Muscle of leg (tissue), 3 donors: ENCODE measurements at regions not wholly inside any gene's neighbourhood (a gene's known extent, or its start where the extent isn't known, plus 50 kb on each side); places are given as distances from the start of the nearest gene placed in this dataset.

Experiments
- DNase-seq: peaks from one replicate; pipeline ENCODE4 v3.0.0; 2013
- H3K27ac ChIP-seq: one replicate; pipeline ENCODE4 v1.5.1; 2013; ENCODE audit warnings: mild to moderate bottlenecking, low read length, control low read depth
- H3K27me3 ChIP-seq: one replicate; pipeline ENCODE4 v1.6.1; 2013; ENCODE audit warnings: low read length; ENCODE audit not compliant: control insufficient read depth, insufficient read depth
- H3K36me3 ChIP-seq: one replicate; pipeline ENCODE4 v1.6.1; 2013; ENCODE audit warnings: low read length; ENCODE audit not compliant: control insufficient read depth, insufficient read depth
- H3K4me1 ChIP-seq: one replicate; pipeline ENCODE4 v1.6.1; 2013; ENCODE audit warnings: low read length; ENCODE audit not compliant: control insufficient read depth, insufficient read depth
- H3K4me3 ChIP-seq: one replicate; pipeline ENCODE4 v1.5.1; 2013; ENCODE audit warnings: low read length, control low read depth
- H3K9me3 ChIP-seq: replicated peaks from 2 replicates; pipeline ENCODE4 v1.6.1; 2013; ENCODE audit warnings: low read depth, low read length; ENCODE audit not compliant: control insufficient read depth
- WGBS: methylation state at CpG from one replicate; pipeline ENCODE4 v1.1.5; 2013; ENCODE audit warnings: missing lambda C conversion rate; ENCODE audit not compliant: insufficient coverage; 5-methylcytosine and 5-hydroxymethylcytosine counted together

DNA sequence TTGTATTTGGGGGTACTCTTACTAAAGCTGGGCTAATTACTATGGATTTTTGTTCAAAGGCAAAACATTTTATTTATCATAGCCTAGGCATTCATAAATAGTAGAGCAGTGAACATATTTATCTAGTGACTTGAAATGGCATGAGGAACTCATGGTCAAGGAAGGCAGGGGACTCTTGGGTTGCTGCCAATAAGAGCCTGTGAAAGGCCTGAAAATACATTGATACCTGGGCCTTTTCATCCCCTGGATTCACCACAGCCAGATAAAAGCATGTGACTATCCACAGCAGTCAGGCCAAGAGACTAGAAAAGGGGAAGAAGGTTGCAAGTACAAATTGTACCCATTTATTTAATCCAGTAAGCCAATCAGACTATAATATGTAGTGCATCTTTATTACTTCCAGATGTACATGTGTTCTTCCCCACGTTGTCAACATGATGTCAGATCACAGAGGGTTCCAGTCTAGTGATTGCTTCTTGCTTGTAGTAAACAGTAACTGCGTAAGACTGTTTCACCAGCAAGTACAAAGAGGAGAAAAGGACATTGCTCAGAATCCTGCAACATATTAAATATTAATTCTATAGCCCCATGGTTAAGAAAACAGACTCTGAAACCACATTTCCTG is 409.7 kb downstream of the NOVA1 start:
- H3K9me3 ChIP-seq, result no peaks in the 10 kb centered on the region
- no peaks in the 10 kb centered on the region for H3K36me3 ChIP-seq
- no peaks in the 10 kb centered on the region for H3K27me3 ChIP-seq
- H3K4me1 ChIP-seq, result no peaks in the 10 kb centered on the region
- no peak overlapping the region for H3K4me3 ChIP-seq
- WGBS, result no CpG with 5 or more reads among the region's 2 CpGs
- peak overlapping the region; percentile 51 for H3K27ac ChIP-seq
- peak; percentile 88 for DNase-seq

DNA sequence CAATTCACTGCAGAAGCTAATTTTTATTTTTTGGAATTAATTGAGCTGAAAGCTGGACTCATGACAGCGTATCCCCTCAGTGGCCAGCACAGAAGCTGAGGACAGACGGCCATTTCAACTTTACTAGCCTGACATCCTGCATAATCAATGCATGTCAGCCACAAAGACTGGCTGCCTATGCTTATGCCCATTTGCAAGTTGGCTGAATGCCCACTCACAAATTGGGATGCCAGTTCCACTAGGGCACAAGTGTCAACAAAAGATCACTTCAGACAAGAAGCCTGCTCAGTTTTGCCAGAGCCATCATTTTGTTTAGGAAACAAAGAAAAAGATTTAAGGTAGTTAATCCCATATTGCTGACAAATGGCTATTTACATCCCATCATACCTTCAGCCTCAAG is 417.6 kb downstream of the NOVA1 start:
- Histone ChIP-seq H3K27ac (no peak overlapping the region), H3K4me3 (no peak overlapping the region), H3K4me1 (no peaks in the 10 kb centered on the region), H3K27me3 (no peaks in the 10 kb centered on the region), H3K9me3 (no peaks in the 10 kb centered on the region), H3K36me3 (no peaks in the 10 kb centered on the region)
- DNase-seq, result no peak
- WGBS, result 78% methylated on average over 2 of the region's 2 CpGs

DNA sequence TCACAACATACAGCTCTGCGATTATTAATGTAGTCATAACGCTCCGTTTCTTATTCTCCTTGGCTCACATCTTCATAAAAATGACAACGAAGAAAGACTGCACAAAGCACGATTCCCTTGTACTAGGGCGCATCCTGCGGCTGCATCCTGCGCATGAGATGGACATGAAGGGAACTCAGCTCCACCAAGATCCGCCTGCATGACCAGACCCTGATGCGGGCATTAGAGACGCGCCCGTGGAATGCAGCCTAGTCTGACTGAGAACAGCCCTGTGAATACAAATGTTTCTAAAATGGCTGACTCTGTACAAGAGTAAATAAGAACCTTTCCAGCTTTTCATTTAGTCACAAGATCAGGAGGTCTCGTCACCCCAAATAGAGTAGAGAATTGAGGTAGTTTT is 422.2 kb downstream of the NOVA1 start:
- Histone ChIP-seq H3K4me3 (no peak overlapping the region), H3K27me3 (no peaks in the 10 kb centered on the region), H3K4me1 (no peaks in the 10 kb centered on the region), H3K27ac (no peak overlapping the region), H3K9me3 (no peaks in the 10 kb centered on the region), H3K36me3 (no peaks in the 10 kb centered on the region)
- DNase-seq, result no peak
- WGBS, result 89% methylated on average over 8 of the region's 14 CpGs

DNA sequence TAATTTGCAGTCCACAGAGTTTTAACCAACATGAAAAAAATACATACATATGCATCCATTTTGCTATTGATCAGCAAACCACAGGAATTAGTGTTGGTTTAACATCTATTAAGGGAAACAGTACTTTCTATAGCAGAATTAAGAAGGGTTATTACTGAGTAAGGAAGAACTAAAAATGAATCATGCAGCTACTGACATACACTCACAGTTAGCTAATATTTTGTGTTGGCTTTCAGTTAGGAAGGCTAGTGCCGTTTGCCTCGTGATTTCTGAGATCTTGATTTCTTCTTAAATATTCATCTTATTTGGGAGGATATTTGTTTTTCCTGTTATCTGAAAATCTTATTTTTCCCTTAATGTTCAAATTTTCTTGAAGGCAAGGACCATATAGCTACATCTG is 423.4 kb downstream of the NOVA1 start:
- Histone ChIP-seq H3K36me3 (no peaks in the 10 kb centered on the region), H3K4me3 (no peak overlapping the region), H3K4me1 (no peaks in the 10 kb centered on the region), H3K9me3 (no peaks in the 10 kb centered on the region), H3K27ac (no peak overlapping the region), H3K27me3 (no peaks in the 10 kb centered on the region)
- WGBS, result no CpG with 5 or more reads among the region's 2 CpGs
- no peak for DNase-seq

DNA sequence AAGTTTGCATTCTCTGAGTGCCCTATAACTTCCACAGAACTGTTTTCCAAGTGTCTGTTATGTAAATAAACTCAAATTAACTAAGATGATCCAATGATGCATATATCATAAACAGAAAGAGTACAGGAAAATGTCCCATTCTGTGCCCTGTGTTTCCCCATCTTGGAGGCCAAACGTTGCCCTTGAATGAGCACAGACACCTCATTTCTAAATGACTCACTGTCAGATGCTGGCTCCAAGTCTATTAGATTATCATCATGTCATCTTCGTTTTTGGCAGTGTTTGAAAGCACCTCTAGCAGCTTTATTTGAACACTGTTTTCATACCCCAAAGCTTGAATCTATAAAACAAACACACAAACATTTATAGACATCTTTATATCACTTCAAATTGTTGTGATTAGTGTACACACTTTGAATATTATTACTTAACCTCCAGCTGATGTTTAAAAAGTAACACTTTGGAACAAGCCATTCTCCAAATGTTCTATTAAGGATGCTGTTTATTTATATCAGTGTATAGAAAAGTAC is 424.2 kb downstream of the NOVA1 start:
- no peaks in the 10 kb centered on the region for H3K27me3 ChIP-seq
- no peak for DNase-seq
- no peak overlapping the region for H3K27ac ChIP-seq
- no peak overlapping the region for H3K4me3 ChIP-seq
- no peaks in the 10 kb centered on the region for H3K9me3 ChIP-seq
- WGBS, result 55% methylated on average over 1 of the region's 2 CpGs
- H3K4me1 ChIP-seq, result no peaks in the 10 kb centered on the region
- H3K36me3 ChIP-seq, result no peaks in the 10 kb centered on the region

DNA sequence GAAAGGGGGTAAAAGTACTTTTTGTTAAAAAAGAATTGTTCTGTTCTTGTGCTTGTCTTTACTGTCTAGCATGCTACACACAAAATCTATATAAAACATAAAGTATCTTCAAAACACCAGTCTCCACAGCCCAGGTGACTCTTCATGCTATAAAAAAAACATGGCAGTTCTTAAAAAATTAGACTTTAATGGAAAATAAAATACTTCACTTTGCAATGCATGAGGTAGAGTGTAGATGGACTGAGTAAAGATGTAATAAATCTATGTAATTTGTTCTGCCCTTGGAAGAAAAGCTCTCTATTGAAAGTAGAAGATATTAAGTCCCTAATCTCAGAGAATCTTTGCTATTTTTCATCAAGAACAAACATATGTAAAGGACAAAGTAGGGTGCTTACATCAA is 425.4 kb downstream of the NOVA1 start:
- Histone ChIP-seq H3K4me3 (no peak overlapping the region), H3K4me1 (no peaks in the 10 kb centered on the region), H3K27me3 (no peaks in the 10 kb centered on the region), H3K9me3 (no peaks in the 10 kb centered on the region), H3K27ac (no peak overlapping the region), H3K36me3 (no peaks in the 10 kb centered on the region)
- DNase-seq, result no peak

DNA sequence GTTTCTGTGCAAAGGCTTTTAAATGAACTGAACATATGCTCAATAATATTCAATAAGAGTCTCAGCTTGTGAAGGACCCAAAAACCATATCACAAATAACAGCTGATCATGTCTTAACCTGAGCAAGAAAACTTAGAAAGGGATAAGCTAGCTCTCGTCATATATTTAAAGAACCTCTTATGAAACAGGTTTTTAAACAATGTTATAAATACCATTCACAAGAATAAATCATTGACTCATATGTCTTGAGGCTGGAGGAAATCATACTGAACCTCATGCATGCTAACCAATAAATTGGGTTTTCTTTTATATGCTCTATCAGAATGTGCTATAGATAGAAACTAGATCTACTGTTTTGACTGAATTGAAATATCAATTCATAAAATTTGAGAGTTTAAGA is 426.9 kb downstream of the NOVA1 start:
- H3K27me3 ChIP-seq, result no peaks in the 10 kb centered on the region
- no peak overlapping the region for H3K27ac ChIP-seq
- H3K4me1 ChIP-seq, result no peaks in the 10 kb centered on the region
- WGBS, result no CpG with 5 or more reads among the region's 1 CpG
- H3K36me3 ChIP-seq, result no peaks in the 10 kb centered on the region
- H3K4me3 ChIP-seq, result no peak overlapping the region
- no peak for DNase-seq
- no peaks in the 10 kb centered on the region for H3K9me3 ChIP-seq

DNA sequence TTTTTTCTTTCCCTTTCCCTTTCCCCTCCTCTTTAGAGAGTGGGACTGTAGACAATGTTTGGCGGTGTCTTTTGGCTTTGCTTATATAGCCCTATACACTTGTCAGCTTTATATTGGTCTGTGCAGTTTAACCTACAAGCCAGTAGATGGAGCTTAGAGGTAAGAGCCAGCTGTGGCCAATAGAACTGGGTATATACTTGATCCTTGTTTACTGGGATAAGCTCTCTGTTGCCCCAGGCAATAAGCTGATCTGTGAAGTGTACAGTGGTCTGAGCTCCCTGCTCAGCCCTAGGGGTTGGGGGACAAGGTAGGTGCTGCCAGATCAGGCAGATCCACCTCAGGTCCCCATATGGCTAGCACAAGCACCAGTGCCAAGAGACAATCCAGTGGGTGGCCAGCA is 434.1 kb downstream of the NOVA1 start:
- no CpG with 5 or more reads among the region's 1 CpG for WGBS
- no peak overlapping the region for H3K4me3 ChIP-seq
- peak; percentile 34 for DNase-seq
- H3K36me3 ChIP-seq, result no peaks in the 10 kb centered on the region
- no peaks in the 10 kb centered on the region for H3K27me3 ChIP-seq
- H3K9me3 ChIP-seq, result no peaks in the 10 kb centered on the region
- no peaks in the 10 kb centered on the region for H3K4me1 ChIP-seq
- no peak overlapping the region for H3K27ac ChIP-seq

DNA sequence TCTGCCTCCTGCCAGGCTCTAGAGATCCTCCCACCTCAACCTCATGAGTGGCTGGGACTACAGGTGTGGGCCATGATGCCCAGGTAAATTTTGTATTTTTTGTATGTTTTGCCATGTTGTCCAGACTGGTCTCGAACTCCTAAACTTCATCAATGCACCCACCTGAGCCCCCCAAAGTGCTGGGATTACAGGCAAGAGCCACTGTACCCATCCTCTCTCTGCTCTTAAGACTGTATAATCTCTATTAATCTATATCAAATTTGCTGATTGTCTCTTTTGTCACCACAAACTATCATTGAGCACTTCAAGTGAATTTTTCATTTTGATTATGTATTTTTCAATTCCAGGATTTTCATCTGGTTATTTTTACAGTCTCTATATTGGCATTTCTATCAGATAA is 440.3 kb downstream of the NOVA1 start:
- Histone ChIP-seq H3K9me3 (peaks cover 3% of the 10 kb centered on the region), H3K27me3 (no peaks in the 10 kb centered on the region), H3K4me3 (no peak overlapping the region), H3K27ac (no peak overlapping the region), H3K36me3 (no peaks in the 10 kb centered on the region), H3K4me1 (no peaks in the 10 kb centered on the region)
- WGBS, result no CpG with 5 or more reads among the region's 1 CpG
- no peak for DNase-seq

DNA sequence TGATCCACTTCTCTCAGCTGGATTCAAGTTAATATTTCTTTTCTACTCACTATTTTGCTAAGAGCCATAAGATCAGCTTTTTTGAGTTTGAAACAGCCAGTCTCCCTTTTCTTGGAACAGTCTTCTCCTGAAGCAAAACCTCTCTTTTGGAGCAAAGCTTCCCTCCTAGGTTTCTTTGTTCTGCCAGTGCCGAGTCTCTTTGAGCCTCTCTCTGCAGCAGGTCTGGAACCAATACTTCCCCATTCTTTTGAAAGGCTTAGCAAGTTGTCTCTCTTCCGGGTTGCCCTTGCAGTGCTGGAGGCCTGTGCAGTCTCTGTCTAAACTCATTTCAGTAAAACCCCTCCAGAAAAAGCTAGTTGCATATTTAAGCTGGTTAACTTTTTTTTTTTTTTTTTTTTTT is 454.8 kb downstream of the NOVA1 start:
- no peak for DNase-seq
- no peaks in the 10 kb centered on the region for H3K4me1 ChIP-seq
- H3K9me3 ChIP-seq, result no peaks in the 10 kb centered on the region
- H3K27me3 ChIP-seq, result no peaks in the 10 kb centered on the region
- no peak overlapping the region for H3K27ac ChIP-seq
- 20% methylated on average over 1 of the region's 2 CpGs for WGBS
- H3K4me3 ChIP-seq, result no peak overlapping the region
- no peaks in the 10 kb centered on the region for H3K36me3 ChIP-seq
